CD14-positive monocyte (primary cell): ENCODE measurements at regions not wholly inside any gene's neighbourhood (a gene's known extent, or its start where the extent isn't known, plus 50 kb on each side); places are given as distances from the start of the nearest gene placed in this dataset.

Experiments
- DNase-seq, 3 donors: peaks; one replicate each; pipeline ENCODE4 v3.0.0-alpha.2; 2011 to 2022
- H2AFZ ChIP-seq: 2 replicates; pipeline ENCODE4 v1.6.0; 2012; ENCODE audit warnings: mild to moderate bottlenecking, low read depth, low read length, inconsistent platforms; ENCODE audit not compliant: insufficient read depth, poor library complexity, severe bottlenecking
- H3K27ac ChIP-seq, 2 donors: 1 replicate in 1 of 2; 2 replicates in 1 of 2; pipeline ENCODE4 v1.5.1; 2012 to 2013; ENCODE audit warnings: low read length in 2 of 2, control low read depth in 1 of 2, inconsistent platforms in 1 of 2, low read depth in 1 of 2, mild to moderate bottlenecking in 1 of 2
- H3K27me3 ChIP-seq, 2 donors: one replicate each; pipeline versions ENCODE4 v1.6.0 to v1.6.1; 2011 to 2013; ENCODE audit warnings: low read length in 2 of 2; ENCODE audit not compliant: control insufficient read depth in 2 of 2, insufficient read depth in 2 of 2
- H3K36me3 ChIP-seq, 2 donors: replicated peaks in 1 of 2; 1 replicate in 1 of 2; 2 replicates in 1 of 2; pipeline versions ENCODE4 v1.5.1 to v1.6.1; 2012 to 2013; ENCODE audit warnings: low read length in 2 of 2, control low read depth in 1 of 2, inconsistent platforms in 1 of 2, mild to moderate bottlenecking in 1 of 2; ENCODE audit not compliant: insufficient read depth in 2 of 2, control insufficient read depth in 1 of 2
- H3K4me1 ChIP-seq, 2 donors: 1 replicate in 1 of 2; 2 replicates in 1 of 2; pipeline versions ENCODE4 v1.5.1 to v1.6.1; 2012 to 2013; ENCODE audit warnings: low read length in 2 of 2, control low read depth in 1 of 2, inconsistent platforms in 1 of 2, mild to moderate bottlenecking in 1 of 2, moderate library complexity in 1 of 2; ENCODE audit not compliant: insufficient read depth in 2 of 2, control insufficient read depth in 1 of 2
- H3K4me2 ChIP-seq: replicated peaks from 2 replicates; pipeline ENCODE3; 2012; ENCODE audit warnings: low read length, moderate library complexity, mild to moderate bottlenecking; ENCODE audit not compliant: poor library complexity, severe bottlenecking; ENCODE audit errors: extremely low read depth
- H3K4me3 ChIP-seq, 3 experiments: fragments of 200-600 bp in 1 of 3; sonication (generic) in 1 of 3; replicated peaks in 1 of 3; 1 replicate in 2 of 3; 2 replicates in 1 of 3; pipeline ENCODE4 v1.5.1; 2011 to 2013; ENCODE audit warnings: low read length in 3 of 3, mild to moderate bottlenecking in 3 of 3, control low read depth in 2 of 3, low read depth in 2 of 3, inconsistent platforms in 1 of 3, moderate library complexity in 1 of 3
- H3K79me2 ChIP-seq: 2 replicates; pipeline ENCODE4 v1.6.0; 2012; ENCODE audit warnings: mild to moderate bottlenecking, control low read depth, inconsistent platforms, low read length, moderate library complexity; ENCODE audit not compliant: insufficient read depth
- H3K9ac ChIP-seq: 2 replicates; pipeline ENCODE4 v1.6.0; 2017; ENCODE audit warnings: low read length, mild to moderate bottlenecking; ENCODE audit not compliant: insufficient read depth, poor library complexity, severe bottlenecking
- H3K9me3 ChIP-seq, 2 donors: replicated peaks in 1 of 2; 1 replicate in 1 of 2; 2 replicates in 1 of 2; pipeline versions ENCODE4 v1.5.1 to v1.6.1; 2012 to 2013; ENCODE audit warnings: low read length in 2 of 2, control low read depth in 1 of 2; ENCODE audit not compliant: control insufficient read depth in 1 of 2, insufficient read depth in 1 of 2
- H4K20me1 ChIP-seq: 2 replicates; pipeline ENCODE4 v1.6.0; 2012; ENCODE audit warnings: mild to moderate bottlenecking, low read length, control low read depth, moderate library complexity; ENCODE audit not compliant: insufficient read depth
- H3K27ac Mint-ChIP-seq, 7 donors: one replicate each; pipeline ENCODE4 v1.8.0; 2020; ENCODE audit warnings: mild to moderate bottlenecking in 7 of 7, mixed read lengths in 7 of 7, moderate library complexity in 6 of 7, inconsistent platforms in 2 of 7
- H3K27me3 Mint-ChIP-seq, 3 donors: one replicate each; pipeline ENCODE4 v1.8.0; 2021 to 2022; ENCODE audit warnings: low read depth in 3 of 3, mild to moderate bottlenecking in 3 of 3, mixed read lengths in 3 of 3, moderate library complexity in 3 of 3, inconsistent platforms in 1 of 3
- H3K36me3 Mint-ChIP-seq, 2 donors: one replicate each; pipeline ENCODE4 v1.8.0; 2020; ENCODE audit warnings: mixed read lengths in 2 of 2, inconsistent platforms in 1 of 2, mild to moderate bottlenecking in 1 of 2
- H3K4me1 Mint-ChIP-seq: one replicate; pipeline ENCODE4 v1.8.0; 2020; ENCODE audit warnings: mild to moderate bottlenecking, mixed read lengths
- H3K4me3 Mint-ChIP-seq, 2 donors: one replicate each; pipeline ENCODE4 v1.8.0; 2020; ENCODE audit warnings: mild to moderate bottlenecking in 2 of 2, mixed read lengths in 2 of 2, moderate library complexity in 1 of 2
- H3K9me3 Mint-ChIP-seq, 7 donors: one replicate each; pipeline ENCODE4 v1.8.0; 2020 to 2022; ENCODE audit warnings: mixed read lengths in 7 of 7, mild to moderate bottlenecking in 6 of 7, moderate library complexity in 6 of 7, inconsistent platforms in 2 of 7
- CTCF ChIP-seq: fragments of 200-600 bp; IDR thresholded peaks from one replicate; pipeline ENCODE4 v1.8.0; 2022; ENCODE audit warnings: antibody characterized with exemption, mild to moderate bottlenecking
- WGBS: methylation state at CpG from one replicate; pipeline ENCODE4 v1.1.5; 2013; ENCODE audit warnings: missing lambda C conversion rate; ENCODE audit not compliant: insufficient coverage; 5-methylcytosine and 5-hydroxymethylcytosine counted together
- intact Hi-C, 2 donors: fragments of 100-400 bp; cut with micrococcal nuclease; formaldehyde crosslinking; loops; one replicate each; pipeline versions ENCODE4 v1.15.0 to v1.15.1; 2023

GRCh38 chr6:81856872-81857271 is 104.4 kb upstream of the TENT5A start:
- Histone ChIP-seq H4K20me1 (no peaks in the 10 kb centered on the region), H3K4me3 (no peak overlapping the region), H2AFZ (no peak overlapping the region), H3K9ac (no peak overlapping the region), H3K4me2 (no peak overlapping the region), H3K36me3 (no peaks in the 10 kb centered on the region), H3K27me3 (no peaks in the 10 kb centered on the region), H3K27ac (no peak overlapping the region), H3K4me1 (no peaks in the 10 kb centered on the region), H3K79me2 (no peaks in the 10 kb centered on the region), H3K9me3 (no peaks in the 10 kb centered on the region)
- intact Hi-C loops: no loop called here
- H3K9me3 Mint-ChIP-seq: peaks cover 0 to 4% (median 3%) of the 10 kb centered on the region in 7 donors
- no peaks in the 10 kb centered on the region for H3K36me3 Mint-ChIP-seq
- no peak overlapping the region for H3K4me3 Mint-ChIP-seq
- WGBS: 89% methylated on average over 1 of the region's 1 CpG
- H3K27me3 Mint-ChIP-seq: no peaks in the 10 kb centered on the region
- peaks cover 8% of the 10 kb centered on the region for H3K4me1 Mint-ChIP-seq
- DNase-seq: no peak
- no peak for TF ChIP-seq CTCF
- no peak overlapping the region for H3K27ac Mint-ChIP-seq

- H3K27me3 ChIP-seq: no peaks in the 10 kb centered on the region
- Mint-ChIP-seq H3K27me3 (no peaks in the 10 kb centered on the region), H3K9me3 (peaks cover 5 to 23% (median 14%) of the 10 kb centered on the region in 7 donors), H3K27ac (no peak overlapping the region), H3K36me3 (no peaks in the 10 kb centered on the region), H3K4me1 (no peaks in the 10 kb centered on the region), H3K4me3 (no peak overlapping the region)
- WGBS: no CpG with 5 or more reads among the region's 2 CpGs
- H2AFZ ChIP-seq: no peak overlapping the region
- no peak for TF ChIP-seq CTCF
- H3K36me3 ChIP-seq: no peaks in the 10 kb centered on the region
- no peak overlapping the region for H3K4me2 ChIP-seq
- H3K4me1 ChIP-seq: no peaks in the 10 kb centered on the region
- peaks cover 4 to 9% of the 10 kb centered on the region in 2 donors for H3K9me3 ChIP-seq
- no peak for DNase-seq
- H3K79me2 ChIP-seq: no peaks in the 10 kb centered on the region
- H4K20me1 ChIP-seq: no peaks in the 10 kb centered on the region
- no peak overlapping the region for H3K4me3 ChIP-seq
- H3K9ac ChIP-seq: no peak overlapping the region
- intact Hi-C loops: no loop called here
- no peak overlapping the region for H3K27ac ChIP-seq
Observed at GRCh38 chr6:81854474-81854873, 102.0 kb upstream of the TENT5A start.
